CD4-positive, alpha-beta T cell (primary cell): ENCODE measurements at regions not wholly inside any gene's neighbourhood (a gene's known extent, or its start where the extent isn't known, plus 50 kb on each side); places are given as distances from the start of the nearest gene placed in this dataset.
A peak's percentile ranks its signal among the peaks of the same experiment; 100 is the strongest.

Source experiments
- ATAC-seq: fragments of 200-7000 bp; cut with Tn5 transposase; one replicate; pipeline ENCODE4 v1.10.0; 2022; ENCODE audit warnings: mild to moderate bottlenecking; ENCODE audit not compliant: poor library complexity
- CTCF ChIA-PET: fragments of 350-600 bp; sonication (Branson Sonifier 250); formaldehyde crosslinking; loops from one replicate; lab custom pipeline; 2021; ENCODE audit warnings: antibody characterized with exemption, inconsistent platforms; lab: Charles Lee
- POLR2A ChIA-PET: fragments of 350-600 bp; sonication (Branson Sonifier 250); formaldehyde crosslinking; loops from one replicate; lab custom pipeline; 2021; ENCODE audit warnings: antibody characterized with exemption, inconsistent platforms; lab: Charles Lee
- DNase-seq, 14 experiments: peaks; one replicate each; pipeline ENCODE4 v3.0.0-alpha.2; 2013 to 2020; ENCODE audit warnings: mixed read lengths in 2 of 14
- H3K27ac ChIP-seq, 2 donors: one replicate each; pipeline versions ENCODE4 v1.5.1 to v1.7.0; 2013; ENCODE audit warnings: low read length in 2 of 2, low read depth in 1 of 2, mild to moderate bottlenecking in 1 of 2
- H3K27me3 ChIP-seq, 2 experiments: 1 replicate in 1 of 2; 2 replicates in 1 of 2; pipeline versions ENCODE4 v1.6.1 to v1.7.0; 2013; ENCODE audit warnings: low read length in 2 of 2, control low read depth in 1 of 2, mild to moderate bottlenecking in 1 of 2, moderate library complexity in 1 of 2; ENCODE audit not compliant: insufficient read depth in 2 of 2, control insufficient read depth in 1 of 2
- H3K36me3 ChIP-seq: one replicate; pipeline ENCODE4 v1.6.1; 2013; ENCODE audit warnings: low read length, control low read depth; ENCODE audit not compliant: insufficient read depth
- H3K4me1 ChIP-seq: one replicate; pipeline ENCODE4 v1.6.1; 2013; ENCODE audit warnings: low read length, control low read depth; ENCODE audit not compliant: insufficient read depth
- H3K4me3 ChIP-seq: one replicate; pipeline ENCODE4 v1.5.1; 2013; ENCODE audit warnings: mild to moderate bottlenecking, low read length, moderate library complexity
- H3K9me3 ChIP-seq, 2 experiments: 1 replicate in 1 of 2; 2 replicates in 1 of 2; pipeline versions ENCODE4 v1.6.1 to v1.7.0; 2013; ENCODE audit warnings: low read length in 2 of 2, mild to moderate bottlenecking in 2 of 2, control low read depth in 1 of 2, moderate library complexity in 1 of 2; ENCODE audit not compliant: control insufficient read depth in 1 of 2, insufficient read depth in 1 of 2
- H3K27ac Mint-ChIP-seq: one replicate; pipeline ENCODE4 v1.8.0; 2020; ENCODE audit warnings: mixed read lengths
- H3K27me3 Mint-ChIP-seq: one replicate; pipeline ENCODE4 v1.8.0; 2021; ENCODE audit warnings: mixed read lengths
- H3K36me3 Mint-ChIP-seq: one replicate; pipeline ENCODE4 v1.8.0; 2021; ENCODE audit warnings: low read depth, mixed read lengths
- H3K4me1 Mint-ChIP-seq: one replicate; pipeline ENCODE4 v1.8.0; 2021; ENCODE audit warnings: low read depth, mixed read lengths
- H3K4me3 Mint-ChIP-seq: one replicate; pipeline ENCODE4 v1.8.0; 2020; ENCODE audit warnings: mild to moderate bottlenecking, mixed read lengths
- H3K9me3 Mint-ChIP-seq: one replicate; pipeline ENCODE4 v1.8.0; 2020; ENCODE audit warnings: mixed read lengths
- intact Hi-C, 2 experiments: fragments of 100-400 bp; cut with DNase I in 1 of 2; cut with micrococcal nuclease in 1 of 2; formaldehyde crosslinking; loops; one replicate each; pipeline versions ENCODE4 v1.15.1 to v1.9.0; 2023 to 2025; cut with DNase I, micrococcal nuclease
- TF ChIP-seq, protein P1 (sequence below): fragments of 200-600 bp; IDR thresholded peaks from one replicate; pipeline ENCODE4 v1.8.0; 2022; ENCODE audit warnings: antibody characterized with exemption, mild to moderate bottlenecking

DNA sequence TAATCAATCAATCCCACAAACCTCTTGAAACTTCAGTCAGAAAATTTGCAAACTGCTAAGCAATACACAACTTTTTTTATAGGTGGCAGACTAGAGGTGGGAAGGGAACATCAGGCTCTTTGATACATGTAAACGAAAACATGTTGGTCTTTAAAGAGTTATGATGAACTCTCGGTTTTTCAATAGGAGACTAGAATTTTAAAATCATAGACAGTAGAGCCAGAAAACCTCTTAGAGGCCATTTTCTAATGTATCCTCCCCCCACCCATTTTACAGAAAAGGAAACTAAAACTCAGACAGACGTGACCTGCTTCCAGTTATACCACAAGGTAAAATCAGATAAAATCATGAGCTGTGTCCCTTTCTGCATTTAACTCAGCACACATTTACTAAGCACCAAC lies 179.1 kb upstream of the LPP start:
- ChIA-PET CTCF (interaction anchor here (0.6 to 3.3 kb wide), 7 partner anchors 12 to 234 kb away, joined by 3 to 13 read pairs (median 3); partner anchors contain the start of gene BCL6), POLR2A (interaction anchor here (0.9 to 3.1 kb wide), 9 partner anchors 13 to 236 kb away, joined by 3 to 17 read pairs (median 3); partner anchors contain the start of genes BCL6 and LPP)
- Mint-ChIP-seq H3K9me3 (no peaks in the 10 kb centered on the region), H3K4me3 (peak overlapping the region; percentile 43), H3K36me3 (no peaks in the 10 kb centered on the region), H3K4me1 (peaks cover 54% of the 10 kb centered on the region), H3K27ac (peak overlapping the region; percentile 84), H3K27me3 (no peaks in the 10 kb centered on the region)
- Histone ChIP-seq H3K4me3 (peak overlapping the region; percentile 24), H3K9me3 (no peaks in the 10 kb centered on the region), H3K27ac (peak overlapping the region; percentile 39 to 65), H3K27me3 (no peaks in the 10 kb centered on the region), H3K36me3 (no peaks in the 10 kb centered on the region), H3K4me1 (peaks cover 50% of the 10 kb centered on the region)
- DNase-seq: peak in 3 of 14 experiments; percentile 68 to 78 (median 73)
- peak; percentile 64 for ATAC-seq
- TF ChIP-seq, protein P1, sequence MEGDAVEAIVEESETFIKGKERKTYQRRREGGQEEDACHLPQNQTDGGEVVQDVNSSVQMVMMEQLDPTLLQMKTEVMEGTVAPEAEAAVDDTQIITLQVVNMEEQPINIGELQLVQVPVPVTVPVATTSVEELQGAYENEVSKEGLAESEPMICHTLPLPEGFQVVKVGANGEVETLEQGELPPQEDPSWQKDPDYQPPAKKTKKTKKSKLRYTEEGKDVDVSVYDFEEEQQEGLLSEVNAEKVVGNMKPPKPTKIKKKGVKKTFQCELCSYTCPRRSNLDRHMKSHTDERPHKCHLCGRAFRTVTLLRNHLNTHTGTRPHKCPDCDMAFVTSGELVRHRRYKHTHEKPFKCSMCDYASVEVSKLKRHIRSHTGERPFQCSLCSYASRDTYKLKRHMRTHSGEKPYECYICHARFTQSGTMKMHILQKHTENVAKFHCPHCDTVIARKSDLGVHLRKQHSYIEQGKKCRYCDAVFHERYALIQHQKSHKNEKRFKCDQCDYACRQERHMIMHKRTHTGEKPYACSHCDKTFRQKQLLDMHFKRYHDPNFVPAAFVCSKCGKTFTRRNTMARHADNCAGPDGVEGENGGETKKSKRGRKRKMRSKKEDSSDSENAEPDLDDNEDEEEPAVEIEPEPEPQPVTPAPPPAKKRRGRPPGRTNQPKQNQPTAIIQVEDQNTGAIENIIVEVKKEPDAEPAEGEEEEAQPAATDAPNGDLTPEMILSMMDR: peak; percentile 56
- intact Hi-C loops: loop anchor here (2.0 to 5.0 kb wide), 3 partner anchors 56 to 230 kb away; partner anchors contain the start of gene BCL6 (in 1 of the 2)

DNA sequence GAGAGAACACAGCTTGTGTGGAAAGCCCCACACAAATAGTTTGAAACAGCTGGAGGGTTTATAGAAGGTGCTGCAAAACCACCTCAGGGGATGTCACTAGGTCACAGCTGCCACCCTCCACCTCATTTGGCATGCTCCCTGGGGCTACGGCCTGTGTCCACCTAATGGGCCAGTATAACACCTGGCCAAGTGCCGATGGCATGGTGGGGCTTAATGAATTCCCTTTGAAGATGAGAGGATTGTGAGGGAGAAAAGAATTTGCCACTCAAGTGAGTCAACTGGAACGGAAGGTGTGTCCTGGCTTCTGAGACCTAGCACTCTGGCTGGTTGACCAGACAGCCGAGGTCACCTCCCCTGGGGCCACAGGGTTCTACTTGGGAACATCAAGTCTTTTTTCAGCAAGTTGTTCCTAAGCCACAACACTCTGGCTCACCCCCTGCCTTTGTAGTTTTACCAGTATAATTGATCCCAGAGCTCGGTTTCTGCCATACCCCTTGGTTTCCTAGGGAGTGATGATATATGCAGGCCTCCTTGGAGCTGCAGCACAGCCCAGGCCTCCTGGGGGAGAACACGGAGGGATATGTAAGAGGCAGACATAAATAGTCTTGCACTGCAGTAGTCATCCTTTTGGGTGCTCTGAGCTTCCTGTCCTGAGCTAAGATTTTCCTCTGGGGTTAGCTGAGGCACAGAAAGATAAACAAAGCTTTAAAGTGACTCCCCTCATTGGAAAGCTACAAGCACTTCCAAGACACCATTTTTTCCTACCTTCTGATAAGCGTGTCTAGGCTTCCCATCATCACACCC lies 178.2 kb upstream of the LPP start:
- H3K27ac ChIP-seq: peak overlapping the region; percentile 39 to 65
- Mint-ChIP-seq H3K27ac (peak overlapping the region; percentile 84), H3K4me3 (peak overlapping the region; percentile 43), H3K9me3 (no peaks in the 10 kb centered on the region), H3K4me1 (peaks cover 63% of the 10 kb centered on the region), H3K27me3 (no peaks in the 10 kb centered on the region), H3K36me3 (no peaks in the 10 kb centered on the region)
- TF ChIP-seq, protein P1: no peak
- H3K4me3 ChIP-seq: peak overlapping the region; percentile 24
- intact Hi-C loops: loop anchor here (2.0 to 5.0 kb wide), 3 partner anchors 57 to 231 kb away; partner anchors contain the start of gene BCL6 (in 1 of the 2)
- POLR2A ChIA-PET: interaction anchor here (0.7 to 3.1 kb wide), 10 partner anchors 14 to 340 kb away, joined by 3 to 17 read pairs (median 3); partner anchors contain the start of genes BCL6 and LPP
- H3K27me3 ChIP-seq: no peaks in the 10 kb centered on the region
- no peaks in the 10 kb centered on the region for H3K9me3 ChIP-seq
- ATAC-seq (no peak), DNase-seq (peak in 4 of 14 experiments; percentile 21 to 59 (median 41))
- H3K4me1 ChIP-seq: peaks cover 56% of the 10 kb centered on the region
- H3K36me3 ChIP-seq: no peaks in the 10 kb centered on the region
- CTCF ChIA-PET: interaction anchor here (0.6 to 3.3 kb wide), 8 partner anchors 11 to 235 kb away, joined by 3 to 13 read pairs (median 3); partner anchors contain the start of gene BCL6

DNA sequence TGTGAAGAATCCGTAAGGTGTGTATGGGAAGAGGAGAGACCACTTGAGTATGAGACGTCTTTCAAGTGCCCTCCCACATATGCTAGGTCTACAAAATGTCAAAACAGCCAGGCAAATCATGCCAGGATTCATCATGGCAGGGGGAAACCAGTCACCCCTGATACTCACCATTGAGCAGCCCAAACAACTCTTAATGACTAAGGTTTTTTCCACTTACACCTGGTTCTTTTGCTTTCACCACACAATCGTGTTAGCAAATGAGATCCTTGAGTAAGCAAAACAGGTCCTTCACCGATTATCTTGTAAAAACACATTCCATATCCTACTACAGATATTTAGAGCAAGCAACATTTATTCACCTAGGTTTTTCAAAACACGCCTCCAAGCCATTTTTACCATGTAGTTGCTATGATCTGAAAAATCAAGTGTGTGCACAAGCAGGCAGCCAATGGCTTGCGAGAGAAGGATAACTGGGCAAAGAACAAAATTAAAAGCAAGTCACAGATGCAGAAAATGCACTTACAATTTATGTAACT lies 177.5 kb upstream of the LPP start:
- Mint-ChIP-seq H3K27ac (peak overlapping the region; percentile 84), H3K4me3 (peak overlapping the region; percentile 36), H3K27me3 (no peaks in the 10 kb centered on the region), H3K9me3 (no peaks in the 10 kb centered on the region), H3K36me3 (no peaks in the 10 kb centered on the region), H3K4me1 (peaks cover 65% of the 10 kb centered on the region)
- no peak overlapping the region for H3K4me3 ChIP-seq
- H3K9me3 ChIP-seq: no peaks in the 10 kb centered on the region
- POLR2A ChIA-PET: interaction anchor here (3.1 kb wide), 1 partner anchor 232 kb away, joined by 17 read pairs; the partner anchor contains the start of gene BCL6
- DNase-seq: peak in 1 of 14 experiments; percentile 19
- intact Hi-C loops: loop anchor here in 1 of 2 experiments (5.0 kb wide), 1 partner anchor 186 kb away; no protein-coding TSS in a partner anchor
- H3K27me3 ChIP-seq: no peaks in the 10 kb centered on the region
- TF ChIP-seq, protein P1: no peak
- H3K4me1 ChIP-seq: peaks cover 56% of the 10 kb centered on the region
- no peak for ATAC-seq
- CTCF ChIA-PET: interaction anchor here (0.7 to 3.3 kb wide), 4 partner anchors 10 to 236 kb away, joined by 3 to 13 read pairs (median 5); no protein-coding TSS in a partner anchor
- no peak overlapping the region for H3K27ac ChIP-seq
- H3K36me3 ChIP-seq: no peaks in the 10 kb centered on the region
